ENCODE measurements at regions not wholly inside any gene's neighbourhood (a gene's known extent, or its start where the extent isn't known, plus 50 kb on each side); places are given as distances from the start of the nearest gene placed in this dataset.
"Not testable (repeated sequence)": the region's sequence is repeated elsewhere in the genome, so short reads cannot be mapped to it uniquely, and the experiment has no call there.

DNA sequence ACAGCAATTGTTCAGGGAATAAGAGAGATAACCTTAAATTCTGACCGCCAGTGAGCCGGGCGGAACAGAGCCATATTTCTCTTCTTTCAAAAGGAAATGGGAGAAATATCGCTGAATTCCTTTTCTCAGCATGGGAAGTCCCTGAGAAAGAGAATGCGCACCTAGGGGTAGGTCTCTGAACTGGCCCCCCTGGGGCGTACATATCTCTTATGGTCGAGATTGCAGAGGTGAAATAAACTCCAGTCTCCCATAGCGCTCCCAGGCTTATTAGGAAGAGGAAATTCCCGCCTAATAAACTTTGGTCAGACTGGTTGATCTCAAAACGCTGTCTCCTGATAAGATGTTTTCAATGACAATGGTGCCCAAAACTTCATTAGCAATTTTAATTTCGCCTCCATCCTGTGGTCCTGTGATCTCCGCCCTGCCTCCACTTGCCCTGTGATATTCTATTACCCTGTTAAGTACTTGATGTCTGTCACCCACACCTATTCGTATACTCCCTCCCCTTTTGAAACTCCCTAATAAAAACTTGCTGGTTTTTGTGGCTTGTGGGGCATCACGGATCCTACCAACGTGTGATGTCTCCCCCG is 195.8 kb upstream of the HMCN1 start:
- DNase-seq: not testable (repeated sequence)

DNA sequence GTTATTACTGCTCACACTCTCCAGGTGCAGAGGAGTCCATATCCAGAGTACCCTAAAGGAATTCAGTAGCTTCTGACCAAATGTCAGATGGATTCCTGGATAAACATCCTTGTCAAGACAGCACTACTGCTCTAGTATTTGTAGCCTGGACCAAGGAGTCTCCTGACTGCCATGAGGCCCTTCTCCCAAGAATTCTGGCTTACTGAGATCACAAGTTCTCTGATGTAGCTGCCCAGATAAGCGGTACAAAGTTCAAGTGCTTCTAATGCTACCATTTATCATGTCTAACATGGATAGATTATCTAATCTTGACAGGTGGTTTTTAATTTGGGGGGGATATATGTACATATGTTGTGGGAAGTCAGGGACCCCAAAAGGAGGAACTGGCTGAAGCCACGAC is 196.6 kb upstream of the HMCN1 start:
- no peak for DNase-seq

DNA sequence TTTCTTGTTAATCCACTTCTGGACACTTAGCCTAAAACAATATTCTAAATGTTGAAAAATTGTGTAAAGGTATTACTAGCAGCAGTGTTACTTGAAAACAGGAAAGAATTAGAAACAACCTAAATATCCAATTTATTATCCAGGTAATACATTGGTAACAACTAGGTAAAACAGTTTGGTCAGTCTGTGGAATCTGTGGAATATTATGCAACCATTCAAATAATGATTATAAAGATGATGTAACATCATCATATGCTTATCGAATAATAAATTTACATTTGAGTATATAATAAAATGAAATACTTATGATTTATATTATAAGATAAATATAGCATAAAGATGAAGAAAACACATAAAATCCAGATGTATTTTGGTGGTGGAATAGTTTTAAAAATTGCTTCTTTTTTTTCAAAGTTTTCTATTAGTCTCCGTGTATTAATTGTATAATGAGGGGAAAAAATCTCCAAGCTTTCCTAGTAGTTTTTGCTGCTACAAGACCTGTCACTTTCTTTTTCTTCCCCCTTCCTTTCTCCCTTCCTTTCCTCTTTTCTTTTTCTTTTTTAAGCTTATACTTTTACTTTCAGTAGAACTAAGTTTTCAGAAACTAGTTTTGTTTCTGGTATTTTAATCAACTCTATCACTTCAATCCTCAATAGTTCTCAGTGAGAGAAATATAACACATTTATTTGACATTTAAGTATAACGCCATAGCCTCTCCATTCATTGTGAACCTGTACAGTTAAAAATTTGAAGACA is 197.8 kb upstream of the HMCN1 start:
- DNase-seq: no peak

DNA sequence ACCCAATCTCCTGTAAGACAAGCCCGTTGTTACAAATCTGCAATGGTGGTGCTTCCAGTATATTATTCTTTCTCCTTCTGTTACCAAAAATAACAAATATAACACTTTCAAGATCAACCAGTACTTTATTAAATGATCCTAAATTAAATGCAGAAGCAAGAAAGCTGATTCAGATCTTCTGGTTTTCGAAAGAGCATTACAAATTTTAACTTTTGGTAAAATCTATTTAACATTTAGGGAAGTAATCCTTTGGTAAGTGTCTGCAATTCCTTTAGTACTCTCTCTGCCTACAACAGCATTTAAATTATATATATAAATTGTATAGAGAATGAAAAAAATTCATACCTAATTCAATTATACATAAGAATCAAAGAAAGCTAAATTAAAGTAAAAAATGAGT is 198.6 kb upstream of the HMCN1 start:
- DNase-seq: no peak

DNA sequence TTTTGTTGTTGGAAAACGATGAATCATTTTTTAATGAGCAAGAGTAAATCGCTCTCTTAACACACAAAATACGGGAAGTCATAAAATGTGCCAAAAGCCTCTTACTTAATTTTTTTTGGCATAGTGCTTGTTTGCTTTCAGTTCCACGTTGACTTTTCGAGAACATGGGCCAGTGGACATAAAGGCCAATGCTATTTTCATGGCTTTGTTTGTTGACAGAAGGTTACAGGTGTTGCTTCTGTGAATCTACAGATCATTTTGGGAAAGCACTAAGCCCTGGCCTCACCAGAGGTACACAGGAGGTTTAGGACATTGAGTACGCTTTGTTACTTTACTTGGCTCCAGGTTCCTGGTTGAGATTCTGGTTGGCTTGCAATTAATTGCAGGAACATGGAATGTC is 199.4 kb upstream of the HMCN1 start:
- DNase-seq: no peak

DNA sequence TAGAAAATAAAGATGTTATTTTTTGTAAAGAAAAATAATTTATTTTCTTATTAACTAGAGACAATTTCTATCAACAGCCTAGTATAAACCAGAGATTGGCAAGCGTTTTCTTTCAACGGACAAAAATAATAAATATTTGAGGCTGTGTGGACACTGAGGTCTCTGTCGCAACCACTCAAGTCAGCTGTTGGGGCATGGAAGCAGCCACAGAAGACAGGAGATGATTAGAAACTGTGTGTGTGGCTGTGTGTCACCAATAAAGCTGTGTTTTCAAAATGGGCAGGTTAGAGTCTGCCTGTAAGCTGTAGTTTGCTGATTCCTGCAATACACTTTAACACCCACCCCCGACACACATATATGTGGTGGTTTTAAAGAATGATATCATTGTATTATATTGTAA is 200.6 kb upstream of the HMCN1 start:
- no peak for DNase-seq

DNA sequence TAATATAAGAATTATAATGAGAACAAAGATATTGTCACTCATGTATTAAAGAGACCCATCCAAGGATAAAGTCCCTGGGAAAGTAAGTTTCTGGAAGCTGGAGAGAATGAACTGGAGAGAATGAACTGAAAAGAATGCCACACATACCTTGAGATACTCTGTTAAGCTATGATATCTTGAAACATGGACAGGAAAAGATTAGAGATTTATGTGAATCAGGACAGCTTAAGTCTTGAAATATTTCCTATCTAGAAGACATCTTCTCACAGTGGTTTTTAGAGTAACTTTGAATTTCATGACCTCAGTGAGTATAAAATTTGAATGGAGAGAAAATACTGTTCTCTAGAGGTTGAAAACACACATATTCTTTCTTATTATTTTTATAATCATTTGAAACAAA is 201.3 kb upstream of the HMCN1 start:
- no peak for DNase-seq

DNA sequence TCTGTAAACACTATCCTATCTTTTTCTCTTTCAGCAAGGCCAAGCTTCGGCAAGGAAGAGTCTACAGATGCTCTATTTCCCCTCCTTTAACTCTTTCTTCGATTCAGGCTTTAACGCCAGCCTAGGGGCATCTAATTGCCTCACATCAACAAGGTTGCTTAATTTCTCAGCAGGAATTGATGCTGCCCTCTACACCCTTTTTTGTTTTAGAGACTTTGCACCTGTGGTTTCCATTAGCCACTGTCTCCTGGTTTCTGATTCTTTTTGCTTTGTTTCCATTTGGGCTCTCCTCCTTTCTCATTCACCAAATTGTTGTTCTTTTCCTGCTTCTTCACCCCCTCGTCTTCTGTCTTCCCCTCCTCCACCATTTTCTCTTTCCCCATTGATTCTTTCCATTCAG is 202.4 kb upstream of the HMCN1 start:
- DNase-seq: no peak

DNA sequence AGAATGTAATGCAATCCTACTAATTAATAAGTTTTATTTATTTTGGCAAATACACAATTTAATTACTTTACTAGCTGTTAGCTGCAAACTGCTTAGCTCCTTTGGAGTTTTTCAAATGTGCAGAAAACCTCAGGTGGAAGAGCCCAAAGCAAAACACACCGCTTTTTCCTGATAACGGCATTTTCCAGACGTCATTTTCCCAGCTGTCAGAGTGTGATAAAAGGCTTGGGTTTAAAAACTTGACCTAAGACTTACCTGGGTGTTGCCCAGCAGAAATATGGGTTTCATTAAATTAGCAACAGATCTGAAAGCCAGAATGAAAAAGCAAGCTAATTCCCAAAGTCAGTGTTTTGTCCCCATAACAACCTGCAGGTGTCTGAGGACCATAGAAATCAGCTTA is 204.0 kb upstream of the HMCN1 start:
- DNase-seq: no peak

DNA sequence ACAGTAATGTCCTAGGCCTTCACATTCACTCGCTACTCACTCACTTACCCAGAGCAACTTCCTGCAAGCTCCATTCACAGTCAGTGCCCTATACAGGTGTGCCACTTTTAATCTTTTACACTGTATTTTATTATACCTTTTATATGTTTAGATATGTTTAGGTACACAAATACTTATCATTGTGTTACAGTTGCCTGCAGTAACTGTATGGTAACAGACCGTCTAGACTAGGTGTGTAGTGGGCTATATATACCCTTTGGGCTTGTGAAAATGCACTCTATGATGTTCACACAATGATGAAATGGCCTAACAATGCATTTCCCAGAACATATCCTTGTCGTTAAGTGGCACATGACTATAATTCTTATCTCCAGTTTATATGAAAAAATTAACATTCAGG is 204.5 kb upstream of the HMCN1 start:
- DNase-seq: no peak

DNA sequence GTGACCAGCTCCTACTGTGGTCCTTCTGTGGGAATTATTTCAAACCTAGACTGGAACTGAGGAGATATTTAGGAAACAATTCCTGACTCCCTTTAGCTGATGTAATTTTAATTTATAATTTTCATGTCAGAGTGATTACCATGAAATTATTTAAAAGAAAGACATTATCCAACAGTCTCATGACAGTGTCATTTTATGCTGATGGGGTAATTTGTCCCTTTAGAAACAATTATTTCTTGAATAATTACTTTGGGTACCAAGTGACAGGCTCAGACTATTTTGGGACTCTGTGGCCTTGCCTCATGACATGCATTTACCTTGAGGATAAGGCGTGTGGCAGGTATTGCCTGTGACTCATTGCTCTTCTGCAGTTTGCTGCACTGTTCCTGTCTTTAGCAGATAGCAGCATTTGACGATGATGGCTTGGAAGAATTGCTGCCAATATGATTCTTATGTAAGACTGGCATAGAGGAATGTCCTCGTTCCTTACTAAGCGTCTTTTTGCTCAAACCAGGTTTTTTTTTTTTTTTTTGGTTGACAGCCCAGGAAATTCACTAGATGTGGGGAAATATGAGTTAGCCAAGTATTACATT is 206.0 kb upstream of the HMCN1 start:
- no peak for DNase-seq

DNA sequence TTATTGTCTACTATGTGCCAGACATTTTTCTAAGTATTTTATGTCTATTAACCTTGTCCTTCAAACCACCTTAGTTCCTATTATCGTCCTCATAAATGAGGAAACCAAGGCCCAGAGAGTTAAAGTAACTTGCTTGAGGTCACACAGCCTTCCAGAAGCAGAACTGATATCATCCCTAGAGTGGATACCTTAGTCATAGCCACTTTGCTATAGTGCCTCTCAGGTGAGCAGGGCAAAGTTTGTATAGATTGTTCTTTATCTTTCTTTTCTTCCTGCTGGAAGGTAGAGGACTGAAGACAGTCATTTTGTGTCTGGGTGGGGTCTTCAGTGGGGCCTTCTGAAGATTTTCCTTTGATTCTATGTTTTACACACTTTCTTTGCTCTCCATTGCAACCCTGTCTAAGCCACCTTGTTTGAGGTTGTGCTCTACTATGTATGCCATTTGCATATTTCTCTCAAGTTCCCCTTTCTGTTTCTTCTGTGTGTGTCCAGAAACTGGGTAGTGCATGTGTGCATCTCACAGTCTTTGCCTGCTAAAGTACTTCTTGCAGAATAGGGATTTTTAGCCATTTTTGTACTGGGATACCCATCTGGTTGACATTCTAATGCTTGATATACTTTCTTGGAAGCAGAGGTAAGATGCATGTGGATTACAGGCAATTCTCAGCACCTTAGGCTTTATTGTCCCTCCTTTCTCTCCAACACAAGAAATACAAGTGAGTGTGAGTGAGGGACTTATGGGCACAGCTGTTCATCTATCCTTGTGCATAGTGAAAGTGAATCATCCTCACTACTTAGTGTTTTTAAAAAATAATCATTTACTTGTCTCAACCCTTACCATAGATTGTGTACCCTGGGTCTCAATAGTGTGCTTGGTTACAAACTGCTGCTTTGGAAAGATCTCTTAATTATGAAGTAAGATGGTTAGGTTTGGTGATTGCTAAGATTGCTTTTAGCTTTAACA is 207.6 kb upstream of the HMCN1 start:
- no peak for DNase-seq

DNA sequence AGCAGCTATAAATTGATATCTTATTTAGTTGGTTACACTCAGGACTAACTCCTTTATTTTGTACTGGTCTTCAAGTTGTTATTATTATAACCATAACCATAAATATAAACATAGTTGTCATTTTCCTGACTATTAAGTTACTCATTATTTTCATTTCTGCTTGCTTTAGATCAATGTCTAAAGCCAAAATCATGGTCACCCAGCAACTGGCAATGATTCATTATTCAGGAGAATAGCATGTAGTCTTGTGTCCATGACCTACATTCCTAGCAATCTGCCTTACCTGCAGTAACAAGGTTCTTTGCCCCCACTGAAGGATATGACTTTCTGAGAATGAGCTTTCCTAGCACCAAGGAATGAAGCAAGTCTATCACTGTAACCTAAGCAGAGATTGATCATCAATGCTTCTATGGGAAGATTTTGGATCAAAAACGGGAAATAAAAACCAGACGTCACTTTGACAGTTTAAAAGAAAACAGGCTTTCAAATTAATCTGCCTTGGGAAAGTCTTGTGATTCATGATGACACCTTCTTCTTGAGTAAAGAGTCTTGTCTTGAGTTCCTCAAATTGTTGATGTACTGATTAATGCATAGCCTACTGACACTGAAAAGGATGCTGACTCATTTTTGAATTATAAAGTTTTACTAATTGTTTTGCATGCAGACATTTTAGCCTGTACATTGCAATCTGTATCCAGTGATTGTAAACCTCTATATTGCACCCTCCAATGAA is 203.3 kb upstream of the IVNS1ABP start:
- peak; percentile 35 for DNase-seq

DNA sequence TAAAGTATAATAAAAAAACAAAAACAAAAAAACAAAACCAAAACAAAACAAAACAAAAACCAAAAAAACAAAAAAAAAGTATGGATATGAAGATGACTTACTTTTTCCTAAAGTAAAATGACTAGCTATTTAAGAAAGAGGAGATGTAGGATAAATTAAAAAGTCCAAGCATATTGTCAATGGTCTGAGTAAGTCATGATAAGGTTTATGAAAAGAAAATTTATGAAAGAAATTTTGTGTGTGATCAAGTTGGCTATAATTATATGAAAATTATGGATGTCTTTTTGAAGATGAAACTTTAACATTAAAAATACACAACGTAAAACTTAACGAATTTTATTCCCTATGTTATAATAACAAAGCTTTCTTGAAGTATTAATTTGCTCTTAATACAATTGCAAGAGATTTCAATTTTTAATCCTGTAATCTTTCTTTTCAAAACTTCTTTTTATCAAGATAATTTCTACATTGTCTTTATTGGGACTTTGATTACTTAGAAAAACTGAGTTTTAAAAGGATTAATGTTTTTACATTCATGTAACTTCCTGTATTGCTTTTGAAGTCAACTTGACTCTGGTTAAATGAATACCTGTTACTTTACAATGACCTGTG is 200.9 kb upstream of the IVNS1ABP start:
- no peak for DNase-seq

DNA sequence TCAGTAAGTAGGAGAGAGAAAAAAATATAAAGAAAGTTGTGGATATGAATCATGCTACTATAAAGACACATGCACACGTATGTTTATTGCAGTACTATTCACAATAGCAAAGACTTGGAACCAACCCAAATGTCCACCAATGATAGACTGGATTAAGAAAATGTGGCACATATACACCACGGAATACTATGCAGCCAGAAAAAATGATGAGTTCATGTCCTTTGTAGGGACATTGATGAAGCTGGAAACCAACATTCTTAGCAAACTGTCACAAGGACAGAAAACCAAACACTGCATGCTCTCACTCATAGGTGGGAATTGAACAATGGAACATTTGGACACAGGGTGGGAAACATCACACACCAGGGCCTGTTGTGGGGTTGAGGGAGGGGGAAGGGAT is 200.3 kb upstream of the IVNS1ABP start:
- not testable (repeated sequence) for DNase-seq

DNA sequence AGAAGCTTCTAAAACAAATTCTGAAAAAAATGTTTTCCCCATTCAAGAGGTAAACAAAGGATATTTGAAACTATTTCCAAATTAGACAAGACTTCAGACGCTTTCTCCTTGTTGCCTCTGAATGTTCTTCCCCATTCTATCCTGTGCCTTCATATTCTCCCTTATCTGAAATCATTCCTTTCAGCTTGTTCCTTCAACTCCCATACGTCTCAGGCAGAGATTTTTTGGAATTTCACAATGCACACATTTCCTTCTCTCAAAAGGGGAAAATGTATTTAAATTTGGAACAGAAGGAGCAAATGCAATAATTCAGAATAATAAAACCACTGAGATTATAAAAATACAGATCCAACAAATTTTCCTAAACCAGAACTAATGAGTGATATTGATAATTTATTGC is 198.7 kb upstream of the IVNS1ABP start:
- no peak for DNase-seq

DNA sequence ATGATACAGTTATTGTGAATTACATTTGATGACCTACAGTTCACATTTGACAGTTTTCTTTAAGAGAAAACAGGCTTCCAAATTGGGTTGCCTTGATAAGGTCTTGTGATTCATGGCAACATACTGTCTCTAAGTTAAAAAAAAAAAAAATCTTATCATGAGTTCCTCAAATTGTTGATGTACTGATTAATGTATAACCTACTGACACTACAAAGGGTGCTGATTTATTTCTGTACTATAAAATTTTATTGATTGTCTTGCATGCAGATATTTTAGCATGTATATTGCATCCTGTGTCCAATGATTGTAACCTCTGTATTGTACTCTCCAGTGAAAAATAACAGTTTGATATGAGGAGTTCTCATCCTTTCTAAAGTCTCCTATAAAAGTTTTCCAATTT is 197.3 kb upstream of the IVNS1ABP start:
- no peak for DNase-seq

DNA sequence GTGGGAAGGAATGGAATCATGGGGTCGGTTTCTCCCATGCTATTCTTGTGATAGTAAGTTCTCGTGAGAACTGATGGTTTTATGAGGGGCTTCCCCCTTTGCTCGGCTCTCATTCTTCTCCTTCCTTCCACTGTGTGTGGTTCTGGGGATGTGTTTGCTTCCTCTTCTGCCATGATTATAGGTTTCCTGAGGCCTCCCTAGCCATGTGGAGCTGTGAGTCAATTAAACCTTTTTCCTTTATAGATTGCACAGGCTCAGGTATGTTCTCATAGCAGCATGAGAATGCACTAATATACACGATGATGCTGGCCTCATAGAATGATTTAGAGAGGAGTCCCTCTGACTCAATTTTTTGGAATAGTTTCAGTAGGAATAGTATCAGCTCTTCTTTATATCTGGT is 195.4 kb upstream of the IVNS1ABP start:
- no peak for DNase-seq

DNA sequence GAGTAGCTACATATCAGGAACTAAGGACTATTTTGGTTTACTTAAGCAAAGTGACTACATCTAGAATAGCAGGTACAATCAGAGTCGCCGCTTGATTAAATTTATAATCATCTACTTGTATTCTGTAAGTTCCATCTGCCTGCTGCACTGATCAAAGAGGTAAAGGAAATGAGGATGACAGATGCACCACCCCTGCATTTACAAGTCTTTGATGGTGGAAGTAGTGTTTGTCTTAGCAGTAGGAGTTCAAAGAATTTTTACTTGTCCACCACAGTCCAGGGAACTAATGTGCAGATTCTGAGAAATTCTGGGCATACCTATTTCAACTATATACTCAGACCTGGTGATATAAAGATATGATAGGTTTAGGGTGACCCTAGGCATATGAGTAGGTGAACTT is 184.1 kb upstream of the IVNS1ABP start:
- no peak for DNase-seq

DNA sequence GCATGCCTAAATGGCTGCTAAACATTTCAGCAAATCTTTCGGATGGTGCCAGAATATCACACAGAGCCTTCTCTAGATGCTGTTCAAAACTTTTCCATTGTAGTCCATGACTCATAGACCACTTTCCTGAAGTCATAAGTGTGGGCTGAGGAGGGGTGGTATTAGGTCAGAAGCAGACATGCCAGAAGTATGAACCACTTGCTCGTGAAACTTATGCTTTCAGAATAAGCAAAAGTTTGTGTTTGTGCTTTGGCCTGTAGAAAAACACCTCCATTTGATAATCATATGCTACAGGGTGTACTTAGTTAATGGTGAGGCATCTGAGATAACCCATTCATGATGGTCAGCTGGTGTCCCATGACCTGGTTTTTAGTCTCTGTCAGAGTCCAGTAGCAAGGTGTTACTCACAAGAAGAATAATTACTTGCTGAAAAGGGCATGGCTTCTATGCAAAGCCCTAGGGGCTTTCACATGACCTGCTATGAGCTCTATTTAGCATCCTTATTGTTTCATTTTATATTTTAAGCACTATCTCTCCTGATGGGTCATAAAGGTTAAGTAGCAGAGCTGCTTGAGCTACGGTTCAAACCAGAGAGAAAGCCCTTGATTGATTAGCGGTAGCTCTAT is 183.1 kb upstream of the IVNS1ABP start:
- peak; percentile 82 for DNase-seq

DNA sequence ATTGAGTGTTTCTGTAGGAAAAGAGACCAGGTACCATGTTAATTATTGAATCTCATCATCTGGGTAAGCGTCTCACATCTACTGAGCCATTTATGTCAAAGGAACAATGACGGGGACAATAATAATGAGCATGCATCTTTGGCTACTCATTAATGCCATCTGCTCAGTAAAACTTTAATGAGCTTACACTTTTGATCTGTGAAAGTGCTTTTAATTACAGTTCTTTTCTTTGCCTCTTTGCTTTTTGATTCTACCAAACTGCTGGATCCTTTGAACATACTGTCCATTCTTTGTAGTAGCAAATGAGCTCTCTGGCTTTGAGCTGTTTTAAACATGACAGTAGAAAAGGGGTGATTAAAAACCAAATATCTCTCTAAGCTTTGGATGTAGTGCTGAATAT is 181.2 kb upstream of the IVNS1ABP start:
- DNase-seq: no peak

DNA sequence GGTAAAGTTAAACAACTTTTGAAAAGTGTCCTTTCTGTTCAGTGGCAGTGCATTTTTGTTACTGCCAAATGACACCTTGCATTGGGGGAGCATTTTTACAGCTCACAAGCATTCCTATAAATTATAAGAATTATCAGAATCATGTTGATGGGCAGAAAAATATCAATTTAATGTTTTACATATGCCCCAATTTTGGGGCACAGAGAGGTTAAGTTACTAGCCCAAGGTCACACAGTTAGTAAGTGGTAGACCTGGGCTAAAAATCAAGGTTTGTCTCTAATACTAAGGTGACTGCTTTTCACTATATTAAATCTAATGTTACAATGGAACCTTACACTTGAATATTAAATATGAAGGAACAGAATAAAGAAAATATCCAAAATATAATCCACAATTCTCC is 180.1 kb upstream of the IVNS1ABP start:
- DNase-seq: no peak
